ENCODE measurements at regions not wholly inside any gene's neighbourhood (a gene's known extent, or its start where the extent isn't known, plus 50 kb on each side); places are given as distances from the start of the nearest gene placed in this dataset.

- Histone ChIP-seq H3K27ac (no peak overlapping the region), H3K27me3 (replicated peaks in 1 of 7) (peaks cover 0 to 38% (median 0%) of the 10 kb centered on the region in 7 donors), H3K4me1 (no peaks in the 10 kb centered on the region), H3K9me3 (no peaks in the 10 kb centered on the region), H3K4me3 (no peak overlapping the region), H3K36me3 (no peaks in the 10 kb centered on the region)
- no peak for DNase-seq
- no peak for TF ChIP-seq POLR2AphosphoS5 (IDR thresholded peaks at IDR 0.05)
- TF ChIP-seq POLR2A (IDR thresholded peaks at IDR 0.05) = no peak
- TF ChIP-seq CTCF (IDR thresholded peaks at IDR 0.05 in 8 of 11, conservative IDR thresholded peaks at IDR 0.05 in 3 of 11) = no peak
- intact Hi-C loops (cut with DNase I; ENCODE audit: low total_unique reads) = no loop called here
- 55 to 65% (median 60%) methylated on average over 6 of the region's 6 CpGs for WGBS, 5 donors
Observed at GRCh38 chr15:93231994-93232393, 143.0 kb upstream of the RGMA start.

GRCh38 chr15:93231261-93231925 is 142.4 kb upstream of the RGMA start:
- TF ChIP-seq CTCF (IDR thresholded peaks at IDR 0.05 in 8 of 11, conservative IDR thresholded peaks at IDR 0.05 in 3 of 11) (no peak), POLR2AphosphoS5 (IDR thresholded peaks at IDR 0.05) (no peak), POLR2A (IDR thresholded peaks at IDR 0.05) (no peak)
- intact Hi-C loops (cut with DNase I; ENCODE audit: low total_unique reads) = no loop called here
- H3K27ac ChIP-seq = no peak overlapping the region
- 18 to 36% (median 29%) methylated on average over 2 of the region's 2 CpGs for WGBS, 5 donors
- H3K36me3 ChIP-seq = no peaks in the 10 kb centered on the region
- H3K27me3 ChIP-seq (replicated peaks in 1 of 7) = peaks cover 0 to 38% (median 0%) of the 10 kb centered on the region in 7 donors
- peaks cover 0 to 3% (median 0%) of the 10 kb centered on the region in 6 donors for H3K4me1 ChIP-seq
- no peaks in the 10 kb centered on the region for H3K9me3 ChIP-seq
- no peak for DNase-seq
- H3K4me3 ChIP-seq = no peak overlapping the region

GRCh38 chr15:93228546-93228945 is 139.5 kb upstream of the RGMA start:
- Histone ChIP-seq H3K27ac (no peak overlapping the region), H3K4me3 (no peak overlapping the region), H3K27me3 (replicated peaks in 1 of 7) (peaks cover 0 to 33% (median 0%) of the 10 kb centered on the region in 7 donors), H3K36me3 (no peaks in the 10 kb centered on the region), H3K4me1 (peaks cover 0 to 14% (median 0%) of the 10 kb centered on the region in 6 donors), H3K9me3 (no peaks in the 10 kb centered on the region)
- intact Hi-C loops (cut with DNase I; ENCODE audit: low total_unique reads) = no loop called here
- no peak for DNase-seq
- WGBS, 5 donors = 69 to 86% (median 82%) methylated on average over 3 of the region's 3 CpGs
- no peak for TF ChIP-seq POLR2A (IDR thresholded peaks at IDR 0.05)
- no peak for TF ChIP-seq CTCF (IDR thresholded peaks at IDR 0.05 in 8 of 11, conservative IDR thresholded peaks at IDR 0.05 in 3 of 11)
- no peak for TF ChIP-seq POLR2AphosphoS5 (IDR thresholded peaks at IDR 0.05)

GRCh38 chr15:93223803-93224202 is 134.8 kb upstream of the RGMA start:
- WGBS, 5 donors = 72 to 93% (median 81%) methylated on average over 7 of the region's 7 CpGs
- peaks cover 0 to 4% (median 0%) of the 10 kb centered on the region in 8 donors for H3K9me3 ChIP-seq

More at GRCh38 chr15:93223803-93224202, 134.8 kb upstream of the RGMA start:
- no peak for DNase-seq
- intact Hi-C loops (cut with DNase I; ENCODE audit: low total_unique reads) = no loop called here
- peaks cover 0 to 10% (median 0%) of the 10 kb centered on the region in 7 donors for H3K27me3 ChIP-seq (replicated peaks in 1 of 7)
- no peaks in the 10 kb centered on the region for H3K36me3 ChIP-seq
- H3K27ac ChIP-seq = no peak overlapping the region
- no peak overlapping the region for H3K4me3 ChIP-seq
- no peak for TF ChIP-seq CTCF (IDR thresholded peaks at IDR 0.05 in 8 of 11, conservative IDR thresholded peaks at IDR 0.05 in 3 of 11)
- no peak for TF ChIP-seq POLR2AphosphoS5 (IDR thresholded peaks at IDR 0.05)
- TF ChIP-seq POLR2A (IDR thresholded peaks at IDR 0.05) = no peak
- peaks cover 0 to 14% (median 0%) of the 10 kb centered on the region in 6 donors for H3K4me1 ChIP-seq

Measured in spleen (tissue), 11 donors.